NCI-H2196 treated with DMSO at 0.1 percent for 48 hours (cell line): ENCODE measurements at regions not wholly inside any gene's neighbourhood (a gene's known extent, or its start where the extent isn't known, plus 50 kb on each side); places are given as distances from the start of the nearest gene placed in this dataset.
"Not testable (repeated sequence)": the region's sequence is repeated elsewhere in the genome, so short reads cannot be mapped to it uniquely, and the experiment has no call there.

Source experiments
- DNase-seq: peaks from one replicate; lab custom pipeline; 2025; ENCODE audit not compliant: unreplicated experiment; lab: John Stamatoyannopoulos, UW

- no peak for DNase-seq
Observed at GRCh38 chr12:58009405-58010195, 68.2 kb downstream of the ATP23 start.

- no peak for DNase-seq
Observed at GRCh38 chr12:58011676-58012075, 70.3 kb downstream of the ATP23 start.

- not testable (repeated sequence) for DNase-seq
Observed at GRCh38 chr12:58022379-58023020, 81.1 kb downstream of the ATP23 start.

DNA sequence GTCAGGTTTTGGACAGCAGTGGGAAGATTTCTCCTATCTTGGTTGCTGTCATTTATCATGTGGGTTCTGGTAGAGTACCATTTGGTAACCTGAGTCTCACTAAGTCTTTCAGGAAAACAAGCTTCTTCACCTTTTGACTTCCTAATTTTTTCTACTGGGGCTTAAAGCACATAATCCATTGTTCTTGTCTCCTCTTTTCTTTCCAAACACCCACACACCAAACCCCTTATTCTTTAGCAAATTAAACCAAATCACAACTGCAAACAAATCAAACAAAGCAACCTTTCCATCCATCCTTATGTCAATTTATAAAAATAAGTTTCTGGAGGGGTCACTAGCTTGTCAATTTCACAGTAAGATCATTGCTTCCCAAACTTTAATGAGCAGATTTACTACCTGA is 84.1 kb downstream of the ATP23 start:
- no peak for DNase-seq

GRCh38 chr12:58026426-58026825 is 85.1 kb downstream of the ATP23 start:
- no peak for DNase-seq

DNA sequence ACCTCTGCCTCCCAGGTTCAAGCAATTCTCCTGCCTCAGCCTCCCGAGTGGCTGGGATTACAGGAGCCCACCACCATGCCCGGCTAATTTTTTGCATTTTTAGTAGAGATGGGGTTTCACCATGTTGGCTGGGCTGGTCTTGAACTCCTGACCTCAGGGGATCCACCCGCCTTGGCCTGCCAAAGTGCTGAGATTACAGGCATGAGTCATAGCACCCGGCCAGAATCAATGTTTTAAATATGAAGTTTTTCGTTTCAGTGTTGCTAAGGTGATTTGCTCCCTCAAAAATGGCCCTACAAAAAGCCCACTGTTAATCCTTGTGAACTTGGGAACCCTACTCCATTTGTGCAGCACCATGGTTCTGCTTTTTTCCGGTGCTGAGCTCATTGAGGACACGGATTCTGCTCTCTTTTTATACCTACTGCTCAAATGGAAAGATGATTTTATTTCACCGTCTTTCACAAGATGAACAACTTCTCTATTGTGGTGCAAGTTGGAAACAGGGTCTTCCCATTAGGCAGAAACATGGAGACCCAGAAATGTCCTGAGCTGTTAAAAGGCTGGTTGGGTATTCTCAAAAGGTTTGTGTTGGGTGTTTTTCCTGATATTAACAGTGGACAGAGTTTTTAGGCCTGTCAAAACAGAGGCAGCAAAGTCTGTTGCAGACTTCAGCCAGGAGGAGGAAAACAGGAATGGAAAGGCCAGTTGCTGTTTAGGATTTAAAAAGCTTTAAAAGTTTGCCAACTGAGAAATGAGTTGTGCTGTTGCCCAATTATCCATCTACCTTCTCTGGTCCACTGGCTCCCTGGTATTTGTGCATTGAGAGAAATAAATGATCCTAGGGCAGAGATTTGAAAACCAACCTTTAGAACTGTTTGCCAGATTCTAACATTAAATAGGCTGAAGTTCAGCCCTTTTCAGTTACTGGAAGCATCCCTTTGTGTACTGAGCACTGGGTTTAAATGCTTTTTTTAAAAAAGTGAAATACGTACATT is 85.8 kb downstream of the ATP23 start:
- DNase-seq: no peak

DNA sequence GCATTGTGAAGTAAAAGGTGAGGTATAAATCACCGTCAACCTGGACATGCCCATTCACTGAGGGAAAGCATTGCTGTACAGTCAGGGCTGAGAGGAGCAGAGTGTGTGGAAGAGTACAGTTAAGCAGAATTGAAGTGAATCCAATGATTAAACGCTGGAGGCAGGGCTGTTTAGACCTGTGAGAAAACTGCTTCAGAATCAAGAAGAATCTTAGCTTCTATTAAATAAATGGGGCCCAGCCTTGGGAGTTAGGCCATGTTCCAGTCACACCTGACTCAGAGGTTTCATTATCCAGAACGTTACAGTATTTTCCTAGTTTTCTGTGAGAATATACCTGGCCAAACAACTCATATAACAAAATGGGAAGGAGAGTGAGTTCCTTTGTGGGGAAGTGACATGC is 86.9 kb downstream of the ATP23 start:
- no peak for DNase-seq

DNA sequence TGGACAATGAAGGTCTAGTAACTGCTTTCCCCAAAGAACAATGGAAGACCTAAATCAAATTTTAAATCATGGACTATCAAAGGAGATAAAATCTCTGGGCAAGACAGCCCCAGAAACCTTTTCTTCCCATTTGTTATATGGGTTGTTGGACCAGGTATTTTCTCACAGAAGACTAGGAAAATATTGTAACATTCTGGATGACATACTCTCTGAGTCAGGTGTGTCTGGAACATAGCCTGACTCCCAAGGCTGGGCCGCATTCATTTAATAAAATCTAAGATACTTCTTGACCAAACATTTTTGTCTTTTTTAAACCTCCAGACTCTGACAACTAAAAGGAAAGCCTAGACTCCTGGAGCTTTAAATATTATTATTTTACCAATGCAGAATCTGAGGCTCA is 87.9 kb downstream of the ATP23 start:
- no peak for DNase-seq

GRCh38 chr12:58030566-58031279 is 89.4 kb downstream of the ATP23 start:
- no peak for DNase-seq

- no peak for DNase-seq
Observed at GRCh38 chr12:58032156-58032555, 90.8 kb downstream of the ATP23 start.

DNA sequence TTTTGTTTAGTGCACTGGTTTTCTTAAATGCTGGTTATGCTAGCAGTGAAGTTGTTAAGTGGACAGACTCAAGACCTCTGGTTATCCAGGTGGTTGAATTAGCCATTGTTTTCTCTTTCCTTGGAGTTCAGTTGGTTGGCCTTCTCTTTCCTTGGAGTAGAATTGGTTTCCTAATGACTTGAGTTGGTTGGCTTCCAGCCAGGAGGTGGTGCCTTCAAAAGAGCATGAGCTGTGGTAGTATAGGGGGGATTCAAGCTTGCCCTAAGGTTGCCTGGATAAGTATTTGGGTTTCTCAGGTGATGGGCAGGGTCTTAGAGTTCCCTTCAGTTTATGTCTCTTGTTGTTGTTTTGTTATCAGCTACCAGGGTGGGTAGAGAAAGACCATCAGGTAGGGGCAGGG is 92.5 kb downstream of the ATP23 start:
- no peak for DNase-seq

- DNase-seq: no peak
Observed at GRCh38 chr12:58034311-58034710, 92.9 kb downstream of the ATP23 start.

GRCh38 chr12:58034712-58035111 is 93.3 kb downstream of the ATP23 start:
- DNase-seq: no peak

DNA sequence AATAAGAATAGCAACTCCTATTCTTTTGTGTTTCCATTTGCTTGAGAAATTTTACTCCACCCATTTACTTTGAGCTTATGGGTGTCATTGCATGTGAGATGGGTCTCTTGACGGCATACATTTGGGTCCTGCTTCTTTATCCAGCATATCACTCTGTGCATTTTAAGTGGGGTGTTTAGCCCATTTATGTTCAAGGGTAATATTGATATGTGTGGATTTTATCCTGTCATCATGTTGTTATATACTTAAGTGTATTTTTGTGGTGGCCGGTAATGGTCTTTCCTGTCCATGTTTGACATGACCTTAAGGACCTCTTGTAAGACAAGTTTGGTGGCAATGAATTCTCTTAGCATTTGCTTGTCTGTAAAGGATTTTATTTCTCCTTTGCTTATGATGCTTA is 100.1 kb downstream of the ATP23 start:
- no peak for DNase-seq

- DNase-seq: no peak
Observed at GRCh38 chr12:58044966-58045365, 103.6 kb downstream of the ATP23 start.

GRCh38 chr12:58046271-58046670 is 104.9 kb downstream of the ATP23 start:
- DNase-seq: no peak

- no peak for DNase-seq
Observed at GRCh38 chr12:58051378-58051777, 110.0 kb downstream of the ATP23 start.

DNA sequence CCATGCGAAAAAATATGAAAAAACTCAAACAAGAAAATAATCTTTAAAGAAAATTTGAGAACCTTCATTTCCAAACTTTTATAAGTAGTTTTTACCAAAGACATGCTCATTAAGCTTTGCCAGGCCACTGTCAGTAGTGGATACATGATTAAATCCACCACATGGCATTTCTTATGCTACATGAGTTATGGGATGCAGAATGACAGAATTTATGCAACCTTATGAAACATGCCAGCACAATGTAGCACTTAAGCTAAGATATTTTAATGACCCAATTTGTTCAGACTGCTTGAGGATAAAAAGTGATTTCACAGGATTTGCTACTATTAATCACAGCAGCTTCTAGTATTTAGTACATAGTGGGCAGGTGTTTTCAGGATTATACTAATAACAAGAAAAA is 123.3 kb downstream of the ATP23 start:
- no peak for DNase-seq

GRCh38 chr12:58066296-58066695 is 124.9 kb downstream of the ATP23 start:
- no peak for DNase-seq

DNA sequence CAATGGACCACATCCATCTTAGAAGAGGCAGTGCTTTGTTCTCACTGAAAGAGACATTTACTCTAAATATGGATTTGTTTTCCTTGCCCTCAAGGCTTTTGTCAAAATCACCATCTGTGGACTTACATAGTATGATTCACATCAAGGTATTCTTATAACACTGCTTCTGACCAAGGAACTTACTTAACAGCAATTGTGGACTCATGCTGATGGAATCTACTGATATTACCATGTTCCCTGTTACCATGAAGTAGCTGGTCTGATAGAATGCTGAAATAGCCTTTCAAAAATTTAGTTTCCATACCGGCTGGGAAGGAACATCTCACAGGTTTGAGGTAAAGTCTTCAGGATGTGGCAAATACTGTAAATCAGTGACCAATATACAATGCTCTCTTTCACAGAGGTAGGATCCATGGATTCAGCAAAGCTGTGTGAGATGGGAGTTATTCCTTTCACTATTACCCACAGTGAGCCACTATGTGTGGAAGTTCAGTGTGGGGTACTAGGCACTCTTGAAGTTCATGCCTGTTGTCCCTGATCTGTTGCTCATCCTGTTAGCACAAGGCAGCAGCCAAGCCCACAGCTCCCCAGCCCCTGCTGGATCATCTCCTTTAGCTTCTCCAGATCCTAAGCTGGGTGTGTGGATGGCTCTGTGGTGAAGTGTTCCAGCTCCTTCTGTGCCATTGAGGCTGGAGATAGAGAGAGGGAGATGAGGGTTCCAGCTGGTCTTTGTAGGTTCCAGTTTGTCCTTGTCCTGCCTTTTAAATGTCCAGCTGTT is 126.4 kb downstream of the ATP23 start:
- no peak for DNase-seq
